ENCODE measurements at regions not wholly inside any gene's neighbourhood (a gene's known extent, or its start where the extent isn't known, plus 50 kb on each side); places are given as distances from the start of the nearest gene placed in this dataset.
A peak's percentile ranks its signal among the peaks of the same experiment; 100 is the strongest.
"Not testable (repeated sequence)": the region's sequence is repeated elsewhere in the genome, so short reads cannot be mapped to it uniquely, and the experiment has no call there.

- peak; percentile 19 for TF ChIP-seq CTCF (IDR thresholded peaks at IDR 0.05; ENCODE audit: control extremely low read depth, extremely low read depth)
- DNase-seq (peak; percentile 45 to 56 (median 54)), ATAC-seq (ENCODE audit: insufficient read depth, low FRiP score) (peak; percentile 75)
- H3K27me3 ChIP-seq (ENCODE audit: control insufficient read depth in 3 of 3, insufficient read depth in 3 of 3, low read length in 2 of 3) = no peaks in the 10 kb centered on the region
- no peaks in the 10 kb centered on the region for H3K36me3 ChIP-seq (ENCODE audit: control insufficient read depth in 4 of 4, insufficient read depth in 4 of 4, low read length in 4 of 4)
- no peak overlapping the region for H3K4me3 ChIP-seq
- peaks cover 0 to 2% (median 0%) of the 10 kb centered on the region in 5 donors for H3K4me1 ChIP-seq (ENCODE audit: control insufficient read depth in 5 of 5, insufficient read depth in 5 of 5, low read length in 5 of 5)
- no peak overlapping the region for H3K27ac ChIP-seq (ENCODE audit: low read depth in 1 of 2, low read length in 1 of 2)
- H3K9ac ChIP-seq (ENCODE audit: insufficient read depth in 1 of 2, low read length in 2 of 2) = no peak overlapping the region
- no peaks in the 10 kb centered on the region for H3K9me3 ChIP-seq (ENCODE audit: control insufficient read depth in 4 of 4, insufficient read depth in 3 of 4, low read length in 3 of 4)
- 54 to 55% methylated on average over 13 of the region's 13 CpGs for WGBS, 2 donors
These were observed 104.2 kb upstream of the SLC7A14 start for GRCh38 chr3:170689893-170690660.

DNA sequence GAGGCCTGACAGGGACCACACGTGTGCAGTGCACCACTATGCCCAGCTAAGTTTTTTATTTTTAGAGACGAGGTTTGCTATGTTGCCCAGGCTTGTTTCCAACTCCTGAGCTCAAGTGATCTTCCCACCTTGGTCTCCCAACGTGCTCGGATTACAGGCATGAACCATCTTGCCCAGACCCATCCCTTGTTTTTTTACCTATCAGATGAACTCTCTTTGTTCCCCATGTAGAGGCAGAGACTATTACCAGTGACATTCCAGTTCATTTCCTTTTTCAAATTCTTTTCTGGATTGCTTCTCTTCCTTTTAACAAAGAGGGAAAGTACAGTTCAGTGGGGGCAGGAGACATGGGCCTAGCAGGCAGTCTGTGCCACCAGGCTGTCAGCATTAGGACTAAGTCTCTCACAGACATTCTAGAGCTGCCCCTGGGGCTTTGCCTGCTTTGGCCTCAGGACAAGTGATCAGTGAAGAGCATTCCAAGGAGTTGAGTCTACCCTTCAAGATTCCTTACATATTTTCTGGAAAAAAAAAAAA is 103.5 kb upstream of the SLC7A14 start:
- H3K27ac ChIP-seq (ENCODE audit: low read depth in 1 of 2, low read length in 1 of 2) = peak overlapping the region in 1 of 2 donors; percentile 56
- 68 to 87% methylated on average over 4 of the region's 4 CpGs for WGBS, 2 donors
- no peaks in the 10 kb centered on the region for H3K36me3 ChIP-seq (ENCODE audit: control insufficient read depth in 4 of 4, insufficient read depth in 4 of 4, low read length in 4 of 4)
- H3K27me3 ChIP-seq (ENCODE audit: control insufficient read depth in 3 of 3, insufficient read depth in 3 of 3, low read length in 2 of 3) = no peaks in the 10 kb centered on the region
- H3K4me3 ChIP-seq = no peak overlapping the region
- no peak for TF ChIP-seq CTCF (IDR thresholded peaks at IDR 0.05; ENCODE audit: control extremely low read depth, extremely low read depth)
- H3K9me3 ChIP-seq (ENCODE audit: control insufficient read depth in 4 of 4, insufficient read depth in 3 of 4, low read length in 3 of 4) = no peaks in the 10 kb centered on the region
- H3K9ac ChIP-seq (ENCODE audit: insufficient read depth in 1 of 2, low read length in 2 of 2) = peak overlapping the region in 1 of 2 donors; percentile 9
- ATAC-seq (ENCODE audit: insufficient read depth, low FRiP score) = peak; percentile 83
- H3K4me1 ChIP-seq (ENCODE audit: control insufficient read depth in 5 of 5, insufficient read depth in 5 of 5, low read length in 5 of 5) = peaks cover 0 to 2% (median 0%) of the 10 kb centered on the region in 5 donors
- peak; percentile 26 to 63 (median 52) for DNase-seq

- not testable (repeated sequence) for H3K27ac ChIP-seq (ENCODE audit: low read depth in 1 of 2, low read length in 1 of 2); ATAC-seq (ENCODE audit: insufficient read depth, low FRiP score); H3K27me3 ChIP-seq (ENCODE audit: control insufficient read depth in 3 of 3, insufficient read depth in 3 of 3, low read length in 2 of 3); H3K36me3 ChIP-seq (ENCODE audit: control insufficient read depth in 4 of 4, insufficient read depth in 4 of 4, low read length in 4 of 4); H3K9ac ChIP-seq (ENCODE audit: insufficient read depth in 1 of 2, low read length in 2 of 2); H3K9me3 ChIP-seq (ENCODE audit: control insufficient read depth in 4 of 4, insufficient read depth in 3 of 4, low read length in 3 of 4); H3K4me1 ChIP-seq (ENCODE audit: control insufficient read depth in 5 of 5, insufficient read depth in 5 of 5, low read length in 5 of 5); H3K4me3 ChIP-seq; DNase-seq
- 96% methylated on average over 4 of the region's 4 CpGs for WGBS, 2 donors
These were observed 102.3 kb upstream of the SLC7A14 start for GRCh38 chr3:170688222-170688621.

GRCh38 chr3:170680593-170680992 is 94.7 kb upstream of the SLC7A14 start:
- TF ChIP-seq CTCF (IDR thresholded peaks at IDR 0.05; ENCODE audit: control extremely low read depth, extremely low read depth) = no peak
- H3K9me3 ChIP-seq (ENCODE audit: control insufficient read depth in 4 of 4, insufficient read depth in 3 of 4, low read length in 3 of 4) = no peaks in the 10 kb centered on the region
- no peak overlapping the region for H3K27ac ChIP-seq (ENCODE audit: low read depth in 1 of 2, low read length in 1 of 2)
- DNase-seq (no peak), ATAC-seq (ENCODE audit: insufficient read depth, low FRiP score) (no peak)
- H3K27me3 ChIP-seq (ENCODE audit: control insufficient read depth in 3 of 3, insufficient read depth in 3 of 3, low read length in 2 of 3) = no peaks in the 10 kb centered on the region
- H3K4me3 ChIP-seq = no peak overlapping the region
- H3K36me3 ChIP-seq (ENCODE audit: control insufficient read depth in 4 of 4, insufficient read depth in 4 of 4, low read length in 4 of 4) = no peaks in the 10 kb centered on the region
- no peak overlapping the region for H3K9ac ChIP-seq (ENCODE audit: insufficient read depth in 1 of 2, low read length in 2 of 2)
- no peaks in the 10 kb centered on the region for H3K4me1 ChIP-seq (ENCODE audit: control insufficient read depth in 5 of 5, insufficient read depth in 5 of 5, low read length in 5 of 5)
